GM23248 (cell line): ENCODE measurements at regions not wholly inside any gene's neighbourhood (a gene's known extent, or its start where the extent isn't known, plus 50 kb on each side); places are given as distances from the start of the nearest gene placed in this dataset.

Source experiments
- DNase-seq: peaks from one replicate; pipeline ENCODE4 v3.0.0-alpha.2; 2015
- H2AFZ ChIP-seq: fragments of 200-600 bp; sonication (generic); 2 replicates; pipeline ENCODE4 v1.6.1; 2016; ENCODE audit warnings: antibody characterized with exemption
- H3F3A ChIP-seq: fragments of 200-600 bp; sonication (generic); 2 replicates; pipeline ENCODE4 v1.6.1; 2016; ENCODE audit warnings: mild to moderate bottlenecking, antibody characterized with exemption, mixed run types; ENCODE audit not compliant: insufficient read depth
- H3K27ac ChIP-seq: fragments of 200-600 bp; sonication (generic); 2 replicates; pipeline ENCODE4 v1.5.1; 2016; ENCODE audit warnings: mild to moderate bottlenecking
- H3K27me3 ChIP-seq: fragments of 200-600 bp; sonication (generic); replicated peaks from 2 replicates; pipeline ENCODE4 v1.6.1; 2016; ENCODE audit warnings: mild to moderate bottlenecking; ENCODE audit not compliant: insufficient read depth
- H3K36me3 ChIP-seq: fragments of 200-600 bp; sonication (generic); 2 replicates; pipeline ENCODE4 v1.6.1; 2016; ENCODE audit warnings: low read depth, mild to moderate bottlenecking
- H3K4me1 ChIP-seq: fragments of 200-600 bp; sonication (generic); 2 replicates; pipeline ENCODE4 v1.6.1; 2016; ENCODE audit warnings: mild to moderate bottlenecking; ENCODE audit not compliant: insufficient read depth
- H3K4me2 ChIP-seq: fragments of 200-600 bp; sonication (generic); one replicate; pipeline ENCODE4 v1.6.1; 2016; ENCODE audit warnings: mild to moderate bottlenecking; ENCODE audit not compliant: unreplicated experiment
- H3K4me3 ChIP-seq: fragments of 200-600 bp; sonication (generic); 2 replicates; pipeline ENCODE4 v1.5.1; 2016; ENCODE audit warnings: mild to moderate bottlenecking
- H3K79me2 ChIP-seq: fragments of 200-600 bp; sonication (generic); 2 replicates; pipeline ENCODE4 v1.6.1; 2016; ENCODE audit warnings: mild to moderate bottlenecking; ENCODE audit not compliant: insufficient read depth
- H3K9ac ChIP-seq: fragments of 200-600 bp; sonication (generic); 2 replicates; pipeline ENCODE4 v1.6.1; 2016; ENCODE audit warnings: mild to moderate bottlenecking
- H3K9me2 ChIP-seq: fragments of 200-600 bp; sonication (generic); 2 replicates; pipeline ENCODE4 v1.6.1; 2016; ENCODE audit warnings: mixed run types, mild to moderate bottlenecking, moderate library complexity; ENCODE audit not compliant: insufficient read depth
- H3K9me3 ChIP-seq: fragments of 200-600 bp; sonication (generic); one replicate; pipeline ENCODE4 v1.6.1; 2017; ENCODE audit warnings: low read depth
- H4K20me1 ChIP-seq: fragments of 200-600 bp; sonication (generic); 2 replicates; pipeline ENCODE4 v1.6.0; 2016; ENCODE audit not compliant: insufficient read depth
- EZH2 ChIP-seq: fragments of 200-600 bp; sonication (generic); IDR thresholded peaks from 2 replicates; pipeline ENCODE4 v1.6.1; 2018; ENCODE audit warnings: antibody characterized with exemption, mild to moderate bottlenecking; ENCODE audit not compliant: insufficient read depth, poor library complexity, severe bottlenecking
- EZH2phosphoT487 ChIP-seq: fragments of 200-600 bp; sonication (generic); IDR thresholded peaks from 2 replicates; pipeline ENCODE4 v1.6.1; 2018; ENCODE audit warnings: antibody characterized with exemption, moderate library complexity, mild to moderate bottlenecking, low read depth; ENCODE audit not compliant: insufficient read depth
- WGBS, 2 experiments: methylation state at CpG; one replicate each; pipeline ENCODE4 v1.1.6; 2015 to 2017; ENCODE audit warnings: low lambda C conversion rate in 2 of 2, low coverage in 1 of 2; ENCODE audit errors: missing lambda C conversion rate in 2 of 2; 5-methylcytosine and 5-hydroxymethylcytosine counted together
- in situ Hi-C: fragments of 300-500 bp; cut with MboI; formaldehyde crosslinking; loops from 2 replicates; pipeline ENCODE4 v1.15.0; 2020

DNA sequence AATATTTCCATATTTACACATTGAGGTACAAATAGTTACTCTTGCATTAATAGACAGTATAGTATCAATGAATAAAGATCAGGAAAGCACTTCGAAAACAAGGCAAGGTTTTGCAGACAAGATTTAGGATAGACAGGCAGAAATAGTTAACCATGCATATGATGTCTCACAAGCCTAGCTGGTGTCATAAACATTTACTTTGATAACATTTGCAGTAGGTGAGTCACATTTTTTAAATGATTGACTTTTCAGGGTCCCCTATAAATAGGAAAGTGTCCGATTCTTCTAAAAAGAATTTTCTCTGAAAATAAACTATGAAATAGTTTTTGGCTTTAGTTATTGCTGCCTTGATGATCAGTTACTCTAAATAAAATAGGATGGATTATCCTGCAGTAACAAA lies 162.1 kb downstream of the SNX18 start:
- Histone ChIP-seq H3K9me3 (no peaks in the 10 kb centered on the region), H3K4me3 (no peak overlapping the region), H3K27me3 (no peaks in the 10 kb centered on the region), H3K4me1 (peaks cover 9% of the 10 kb centered on the region; the same call in 1 of the 2 replicates), H3K79me2 (no peaks in the 10 kb centered on the region), H3K9ac (no peak overlapping the region), H3F3A (0 out of 2 replicates have a peak, but pooled peaks cover 5% of the 10 kb centered on the region), H4K20me1 (no peaks in the 10 kb centered on the region), H2AFZ (no peak overlapping the region), H3K4me2 (no peak overlapping the region), H3K27ac (no peak overlapping the region), H3K9me2 (no peaks in the 10 kb centered on the region), H3K36me3 (no peaks in the 10 kb centered on the region)
- no peak for DNase-seq
- WGBS, 2 experiments, result 74 to 77% methylated on average over 2 of the region's 2 CpGs
- TF ChIP-seq EZH2 (no peak), EZH2phosphoT487 (no peak)
- in situ Hi-C loops, result no loop called here

DNA sequence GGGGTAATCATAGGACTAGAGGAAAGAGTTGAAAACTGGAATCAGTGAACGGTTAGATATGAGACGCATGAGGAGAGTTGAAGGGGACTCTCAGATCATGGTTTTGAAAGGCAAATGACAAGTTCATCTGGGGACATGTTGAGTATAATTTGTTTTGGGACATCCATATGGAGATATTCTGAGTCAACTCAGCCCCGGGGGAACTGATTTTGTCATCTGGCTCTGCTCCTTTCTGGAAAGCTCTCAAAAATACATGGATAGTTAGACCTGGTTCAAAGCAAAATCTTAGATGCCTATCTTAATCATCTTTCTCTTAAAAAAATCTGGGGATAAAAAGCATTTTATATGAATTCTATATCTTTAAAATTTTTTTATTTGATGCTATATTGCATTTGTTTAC lies 161.2 kb downstream of the SNX18 start:
- in situ Hi-C loops, result no loop called here
- 0 to 60% methylated on average over 1 to 3 of the region's 3 CpGs for WGBS, 2 experiments
- no peak overlapping the region for H3K27ac ChIP-seq
- no peak overlapping the region for H3K4me2 ChIP-seq
- 0 out of 2 replicates have a peak, but pooled peaks cover 5% of the 10 kb centered on the region for H3F3A ChIP-seq
- H4K20me1 ChIP-seq, result no peaks in the 10 kb centered on the region
- H3K36me3 ChIP-seq, result no peaks in the 10 kb centered on the region
- H3K9me3 ChIP-seq, result no peaks in the 10 kb centered on the region
- no peak for DNase-seq
- H3K4me1 ChIP-seq, result peaks cover 9% of the 10 kb centered on the region; the same call in 1 of the 2 replicates
- H3K9me2 ChIP-seq, result no peaks in the 10 kb centered on the region
- H3K4me3 ChIP-seq, result no peak overlapping the region
- H3K79me2 ChIP-seq, result no peaks in the 10 kb centered on the region
- TF ChIP-seq EZH2, result no peak
- TF ChIP-seq EZH2phosphoT487, result no peak
- no peak overlapping the region for H3K9ac ChIP-seq
- no peak overlapping the region for H2AFZ ChIP-seq
- no peaks in the 10 kb centered on the region for H3K27me3 ChIP-seq

- TF ChIP-seq EZH2phosphoT487, result no peak
These were observed 159.2 kb downstream of the SNX18 start for GRCh38 chr5:54676481-54677340.

DNA sequence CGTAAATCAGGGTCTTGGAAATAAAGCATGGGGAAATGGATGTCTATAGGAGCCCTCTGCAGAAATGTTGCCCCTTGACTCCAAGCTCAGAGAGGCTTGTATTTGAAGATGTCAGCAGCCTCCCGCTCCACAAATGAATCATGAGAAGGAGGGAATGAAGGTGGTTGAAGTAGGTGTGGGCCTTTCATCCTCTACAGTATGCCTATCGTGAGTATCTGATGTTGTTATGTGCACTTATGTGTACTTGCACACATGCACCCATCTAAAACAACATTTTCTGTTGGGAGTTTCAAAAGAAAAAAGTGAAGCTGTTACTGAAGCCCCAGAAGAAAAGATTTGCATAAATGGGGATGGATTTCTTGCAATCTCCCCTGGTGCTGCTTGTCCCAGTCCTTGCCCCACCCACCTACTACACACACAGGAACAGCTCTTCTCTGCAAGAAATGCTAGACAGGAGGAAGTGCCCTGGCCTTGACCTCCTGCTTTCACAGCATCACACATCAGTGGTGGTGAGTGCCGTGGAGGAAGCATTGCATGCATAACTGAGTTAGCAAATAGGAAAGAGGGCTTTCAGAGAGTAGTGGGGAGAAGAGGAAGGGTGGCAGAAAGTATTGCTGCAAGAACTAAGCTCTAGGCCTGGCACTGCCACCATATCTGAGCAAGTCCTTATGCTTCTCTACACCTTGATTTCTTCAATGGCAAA lies 156.1 kb downstream of the SNX18 start:
- Histone ChIP-seq H3F3A (peaks cover 21% of the 10 kb centered on the region; the same call in 1 of the 2 replicates), H3K4me3 (no peak overlapping the region), H3K27ac (no peak overlapping the region), H3K36me3 (no peaks in the 10 kb centered on the region), H3K9ac (no peak overlapping the region), H3K79me2 (no peaks in the 10 kb centered on the region), H3K27me3 (no peaks in the 10 kb centered on the region), H3K9me2 (no peaks in the 10 kb centered on the region), H3K4me2 (no peak overlapping the region), H2AFZ (no peak overlapping the region), H3K4me1 (peaks cover 24% of the 10 kb centered on the region), H4K20me1 (no peaks in the 10 kb centered on the region), H3K9me3 (no peaks in the 10 kb centered on the region)
- TF ChIP-seq EZH2, result no peak
- TF ChIP-seq EZH2phosphoT487, result no peak
- no peak for DNase-seq
- WGBS, 2 experiments, result 93 to 96% methylated on average over 4 of the region's 4 CpGs
- in situ Hi-C loops, result no loop called here

More at GRCh38 chr5:54676481-54677340, 159.2 kb downstream of the SNX18 start:
- Histone ChIP-seq H3F3A (0 out of 2 replicates have a peak, but pooled peaks cover 5% of the 10 kb centered on the region), H2AFZ (no peak overlapping the region), H4K20me1 (no peaks in the 10 kb centered on the region), H3K4me1 (peaks cover 10% of the 10 kb centered on the region; the same call in 1 of the 2 replicates), H3K9me3 (no peaks in the 10 kb centered on the region), H3K36me3 (no peaks in the 10 kb centered on the region), H3K27ac (no peak overlapping the region), H3K9ac (no peak overlapping the region), H3K4me2 (no peak overlapping the region), H3K79me2 (no peaks in the 10 kb centered on the region), H3K9me2 (no peaks in the 10 kb centered on the region), H3K4me3 (no peak overlapping the region), H3K27me3 (no peaks in the 10 kb centered on the region)
- in situ Hi-C loops, result no loop called here
- DNase-seq, result no peak
- WGBS, 2 experiments, result 60 to 63% methylated on average over 3 of the region's 3 CpGs
